ENCODE measurements at regions not wholly inside any gene's neighbourhood (a gene's known extent, or its start where the extent isn't known, plus 50 kb on each side); places are given as distances from the start of the nearest gene placed in this dataset.

- H3K9me3 ChIP-seq (ENCODE audit: control insufficient read depth, insufficient read depth, low read depth, low read length), result no peaks in the 10 kb centered on the region
- no peaks in the 10 kb centered on the region for H3K4me1 ChIP-seq (ENCODE audit: control insufficient read depth, insufficient read depth, low read length)
- H3K27ac ChIP-seq (ENCODE audit: extremely low read depth, low read depth, low read length), result no peak overlapping the region
- ChIA-PET CTCF (no interaction called here), POLR2A (no interaction called here)
- H3K36me3 ChIP-seq (ENCODE audit: control insufficient read depth in 2 of 2, insufficient read depth in 1 of 2, low read length in 2 of 2), result no peaks in the 10 kb centered on the region
- TF ChIP-seq ZNF416 (tag by site-specific recombination; IDR thresholded peaks at IDR 0.05), result no peak
- TF ChIP-seq ZNF621 (tag by site-specific recombination; IDR thresholded peaks at IDR 0.05), result no peak
- TF ChIP-seq ZNF175 (tag by site-specific recombination; IDR thresholded peaks at IDR 0.05), result no peak
- TF ChIP-seq ZNF544 (tag by site-specific recombination; IDR thresholded peaks at IDR 0.05), result no peak
- TF ChIP-seq, protein P1, sequence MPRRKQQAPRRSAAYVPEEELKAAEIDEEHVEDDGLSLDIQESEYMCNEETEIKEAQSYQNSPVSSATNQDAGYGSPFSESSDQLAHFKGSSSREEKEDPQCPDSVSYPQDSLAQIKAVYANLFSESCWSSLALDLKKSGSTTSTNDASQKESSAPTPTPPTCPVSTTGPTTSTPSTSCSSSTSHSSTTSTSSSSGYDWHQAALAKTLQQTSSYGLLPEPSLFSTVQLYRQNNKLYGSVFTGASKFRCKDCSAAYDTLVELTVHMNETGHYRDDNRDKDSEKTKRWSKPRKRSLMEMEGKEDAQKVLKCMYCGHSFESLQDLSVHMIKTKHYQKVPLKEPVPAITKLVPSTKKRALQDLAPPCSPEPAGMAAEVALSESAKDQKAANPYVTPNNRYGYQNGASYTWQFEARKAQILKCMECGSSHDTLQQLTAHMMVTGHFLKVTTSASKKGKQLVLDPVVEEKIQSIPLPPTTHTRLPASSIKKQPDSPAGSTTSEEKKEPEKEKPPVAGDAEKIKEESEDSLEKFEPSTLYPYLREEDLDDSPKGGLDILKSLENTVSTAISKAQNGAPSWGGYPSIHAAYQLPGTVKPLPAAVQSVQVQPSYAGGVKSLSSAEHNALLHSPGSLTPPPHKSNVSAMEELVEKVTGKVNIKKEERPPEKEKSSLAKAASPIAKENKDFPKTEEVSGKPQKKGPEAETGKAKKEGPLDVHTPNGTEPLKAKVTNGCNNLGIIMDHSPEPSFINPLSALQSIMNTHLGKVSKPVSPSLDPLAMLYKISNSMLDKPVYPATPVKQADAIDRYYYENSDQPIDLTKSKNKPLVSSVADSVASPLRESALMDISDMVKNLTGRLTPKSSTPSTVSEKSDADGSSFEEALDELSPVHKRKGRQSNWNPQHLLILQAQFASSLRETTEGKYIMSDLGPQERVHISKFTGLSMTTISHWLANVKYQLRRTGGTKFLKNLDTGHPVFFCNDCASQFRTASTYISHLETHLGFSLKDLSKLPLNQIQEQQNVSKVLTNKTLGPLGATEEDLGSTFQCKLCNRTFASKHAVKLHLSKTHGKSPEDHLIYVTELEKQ (tag by site-specific recombination; IDR thresholded peaks at IDR 0.05; ENCODE audit: borderline replicate concordance), result no peak
- no peak for TF ChIP-seq ZNF274 (IDR thresholded peaks at IDR 0.05; ENCODE audit: low read length)
- TF ChIP-seq ZNF274 (tag by site-specific recombination; IDR thresholded peaks at IDR 0.05; ENCODE audit: borderline replicate concordance), result no peak
- TF ChIP-seq, protein P2, sequence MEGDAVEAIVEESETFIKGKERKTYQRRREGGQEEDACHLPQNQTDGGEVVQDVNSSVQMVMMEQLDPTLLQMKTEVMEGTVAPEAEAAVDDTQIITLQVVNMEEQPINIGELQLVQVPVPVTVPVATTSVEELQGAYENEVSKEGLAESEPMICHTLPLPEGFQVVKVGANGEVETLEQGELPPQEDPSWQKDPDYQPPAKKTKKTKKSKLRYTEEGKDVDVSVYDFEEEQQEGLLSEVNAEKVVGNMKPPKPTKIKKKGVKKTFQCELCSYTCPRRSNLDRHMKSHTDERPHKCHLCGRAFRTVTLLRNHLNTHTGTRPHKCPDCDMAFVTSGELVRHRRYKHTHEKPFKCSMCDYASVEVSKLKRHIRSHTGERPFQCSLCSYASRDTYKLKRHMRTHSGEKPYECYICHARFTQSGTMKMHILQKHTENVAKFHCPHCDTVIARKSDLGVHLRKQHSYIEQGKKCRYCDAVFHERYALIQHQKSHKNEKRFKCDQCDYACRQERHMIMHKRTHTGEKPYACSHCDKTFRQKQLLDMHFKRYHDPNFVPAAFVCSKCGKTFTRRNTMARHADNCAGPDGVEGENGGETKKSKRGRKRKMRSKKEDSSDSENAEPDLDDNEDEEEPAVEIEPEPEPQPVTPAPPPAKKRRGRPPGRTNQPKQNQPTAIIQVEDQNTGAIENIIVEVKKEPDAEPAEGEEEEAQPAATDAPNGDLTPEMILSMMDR (tag by site-specific recombination; IDR thresholded peaks at IDR 0.05), result no peak
- no peak for TF ChIP-seq ZNF600 (tag by site-specific recombination; IDR thresholded peaks at IDR 0.05)
- TF ChIP-seq, protein P3, sequence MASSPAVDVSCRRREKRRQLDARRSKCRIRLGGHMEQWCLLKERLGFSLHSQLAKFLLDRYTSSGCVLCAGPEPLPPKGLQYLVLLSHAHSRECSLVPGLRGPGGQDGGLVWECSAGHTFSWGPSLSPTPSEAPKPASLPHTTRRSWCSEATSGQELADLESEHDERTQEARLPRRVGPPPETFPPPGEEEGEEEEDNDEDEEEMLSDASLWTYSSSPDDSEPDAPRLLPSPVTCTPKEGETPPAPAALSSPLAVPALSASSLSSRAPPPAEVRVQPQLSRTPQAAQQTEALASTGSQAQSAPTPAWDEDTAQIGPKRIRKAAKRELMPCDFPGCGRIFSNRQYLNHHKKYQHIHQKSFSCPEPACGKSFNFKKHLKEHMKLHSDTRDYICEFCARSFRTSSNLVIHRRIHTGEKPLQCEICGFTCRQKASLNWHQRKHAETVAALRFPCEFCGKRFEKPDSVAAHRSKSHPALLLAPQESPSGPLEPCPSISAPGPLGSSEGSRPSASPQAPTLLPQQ (tag by site-specific recombination; IDR thresholded peaks at IDR 0.05), result no peak
- no peak for TF ChIP-seq ZNF623 (tag by site-specific recombination; IDR thresholded peaks at IDR 0.05)
- no peak for TF ChIP-seq ZNF155 (tag by site-specific recombination; IDR thresholded peaks at IDR 0.05)
- no peak for TF ChIP-seq ZBTB21 (tag by site-specific recombination; IDR thresholded peaks at IDR 0.05)
- TF ChIP-seq ZNF701 (tag by site-specific recombination; IDR thresholded peaks at IDR 0.05), result no peak
- no peak for TF ChIP-seq ZNF423 (tag by site-specific recombination; IDR thresholded peaks at IDR 0.05)
- TF ChIP-seq, protein P4, sequence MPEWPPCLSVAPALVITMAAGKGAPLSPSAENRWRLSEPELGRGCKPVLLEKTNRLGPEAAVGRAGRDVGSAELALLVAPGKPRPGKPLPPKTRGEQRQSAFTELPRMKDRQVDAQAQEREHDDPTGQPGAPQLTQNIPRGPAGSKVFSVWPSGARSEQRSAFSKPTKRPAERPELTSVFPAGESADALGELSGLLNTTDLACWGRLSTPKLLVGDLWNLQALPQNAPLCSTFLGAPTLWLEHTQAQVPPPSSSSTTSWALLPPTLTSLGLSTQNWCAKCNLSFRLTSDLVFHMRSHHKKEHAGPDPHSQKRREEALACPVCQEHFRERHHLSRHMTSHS (tag by site-specific recombination; IDR thresholded peaks at IDR 0.05), result no peak
- no peak overlapping the region for H3K4me3 ChIP-seq (ENCODE audit: low read depth, low read length)
These were observed 55.3 kb upstream of the DPH5 start for GRCh38 chr1:101080859-101081258.

DNA sequence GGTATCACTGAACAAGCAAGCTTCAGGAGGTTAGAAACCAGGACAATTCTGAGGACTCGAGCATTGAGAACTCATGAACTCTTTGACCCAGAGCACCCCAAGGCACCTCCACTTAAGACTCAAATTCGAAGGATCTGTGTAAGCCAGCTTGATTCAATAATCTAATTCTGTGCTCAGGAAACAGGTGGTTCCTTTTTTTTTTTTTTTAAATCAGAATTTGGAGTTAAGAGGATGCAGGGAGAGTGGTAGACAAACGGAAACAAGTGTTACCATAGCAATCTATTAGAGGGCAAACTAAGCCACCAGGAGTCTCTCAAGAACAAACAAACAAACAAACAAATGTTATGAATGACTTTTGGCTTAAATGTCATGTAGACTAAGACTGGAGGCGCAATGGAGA lies 53.8 kb upstream of the DPH5 start:
- ChIA-PET POLR2A (no interaction called here), CTCF (interaction anchor here (0.9 to 1.7 kb wide), 2 partner anchors 160 to 209 kb away, joined by 3 to 7 read pairs; no protein-coding TSS in a partner anchor)
- H3K27ac ChIP-seq (ENCODE audit: extremely low read depth, low read depth, low read length), result no peak overlapping the region
- no peaks in the 10 kb centered on the region for H3K9me3 ChIP-seq (ENCODE audit: control insufficient read depth, insufficient read depth, low read depth, low read length)
- H3K36me3 ChIP-seq (ENCODE audit: control insufficient read depth in 2 of 2, insufficient read depth in 1 of 2, low read length in 2 of 2), result peaks cover 0 to 3% of the 10 kb centered on the region in 2 experiments; a peak in 1 of 3 replicates
- no peaks in the 10 kb centered on the region for H3K4me1 ChIP-seq (ENCODE audit: control insufficient read depth, insufficient read depth, low read length)
- H3K4me3 ChIP-seq (ENCODE audit: low read depth, low read length), result no peak overlapping the region
- TF ChIP-seq ZBTB21 (tag by site-specific recombination; IDR thresholded peaks at IDR 0.05) (no peak), ZNF133 (tag by site-specific recombination; IDR thresholded peaks at IDR 0.05) (no peak), ZNF560 (tag by site-specific recombination; IDR thresholded peaks at IDR 0.05; ENCODE audit: borderline replicate concordance) (no peak), ZNF837 (tag by site-specific recombination; IDR thresholded peaks at IDR 0.05) (no peak), ZNF48 (tag by site-specific recombination; IDR thresholded peaks at IDR 0.05) (no peak), SP7 (tag by site-specific recombination; IDR thresholded peaks at IDR 0.05) (no peak), RBAK (tag by site-specific recombination; IDR thresholded peaks at IDR 0.05) (no peak), ZSCAN18 (tag by site-specific recombination; IDR thresholded peaks at IDR 0.05) (no peak), ZNF2 (tag by site-specific recombination; IDR thresholded peaks at IDR 0.05) (no peak), ZNF548 (tag by site-specific recombination; IDR thresholded peaks at IDR 0.05) (no peak), ZNF776 (tag by site-specific recombination; IDR thresholded peaks at IDR 0.05; ENCODE audit: borderline replicate concordance) (no peak), YY2 (tag by site-specific recombination; IDR thresholded peaks at IDR 0.05) (no peak), ZBTB1 (tag by site-specific recombination; IDR thresholded peaks at IDR 0.05) (no peak)

All from HEK293 (cell line).